SU-DHL-6 (cell line): ENCODE measurements at regions not wholly inside any gene's neighbourhood (a gene's known extent, or its start where the extent isn't known, plus 50 kb on each side); places are given as distances from the start of the nearest gene placed in this dataset.

Experiments
- H2AFZ ChIP-seq: fragments of 200-600 bp; sonication (generic); 2 replicates; pipeline ENCODE4 v1.6.1; 2014; ENCODE audit warnings: low read depth, mild to moderate bottlenecking, moderate library complexity, mixed read lengths, antibody characterized with exemption, low read length; ENCODE audit not compliant: severe bottlenecking
- H3F3A ChIP-seq: fragments of 200-600 bp; shearing (Covaris generic); 2 replicates; pipeline ENCODE4 v1.6.0; 2016; ENCODE audit warnings: antibody characterized with exemption, mild to moderate bottlenecking; ENCODE audit not compliant: insufficient read depth
- H3K27ac ChIP-seq: fragments of 200-600 bp; sonication (generic); 2 replicates; pipeline ENCODE4 v1.5.1; 2016; ENCODE audit warnings: low read depth, mild to moderate bottlenecking, low read length, moderate library complexity, mixed read lengths
- H3K27me3 ChIP-seq: fragments of 200-600 bp; sonication (generic), shearing (Covaris generic); 2 replicates; pipeline ENCODE4 v1.6.0; 2014; ENCODE audit warnings: mild to moderate bottlenecking, low read length
- H3K36me3 ChIP-seq: fragments of 200-600 bp; sonication (generic); 2 replicates; pipeline ENCODE4 v1.6.1; 2014; ENCODE audit warnings: mild to moderate bottlenecking, low read length, mixed read lengths
- H3K4me2 ChIP-seq: fragments of 300-600, 200-600 bp; shearing (Covaris generic), sonication (generic); 2 replicates; pipeline ENCODE4 v1.6.0; 2014; ENCODE audit warnings: low read length, low read depth, mild to moderate bottlenecking; ENCODE audit not compliant: poor library complexity, severe bottlenecking
- H3K4me3 ChIP-seq: fragments of 200-600 bp; sonication (generic); 2 replicates; pipeline ENCODE4 v1.5.1; 2014; ENCODE audit warnings: antibody characterized with exemption, low read length, mild to moderate bottlenecking, mixed read lengths; ENCODE audit not compliant: insufficient read depth, poor library complexity, severe bottlenecking
- H3K79me2 ChIP-seq: fragments of 200-600 bp; sonication (generic); 2 replicates; pipeline ENCODE4 v1.6.1; 2014; ENCODE audit warnings: mild to moderate bottlenecking, low read length, moderate library complexity; ENCODE audit not compliant: insufficient read depth
- H3K9ac ChIP-seq: fragments of 200-600 bp; sonication (generic); 2 replicates; pipeline ENCODE4 v1.7.0; 2014; ENCODE audit warnings: mild to moderate bottlenecking, low read length
- H3K9me2 ChIP-seq: fragments of 200-600 bp; sonication (generic); replicated peaks from 2 replicates; pipeline ENCODE4 v1.6.1; 2014; ENCODE audit warnings: low read length; ENCODE audit not compliant: insufficient read depth
- H3K9me3 ChIP-seq: fragments of 200-600 bp; sonication (generic); 2 replicates; pipeline ENCODE4 v1.6.1; 2014; ENCODE audit warnings: low read length, mixed read lengths; ENCODE audit not compliant: insufficient read depth
- H4K20me1 ChIP-seq: fragments of 200-600 bp; sonication (generic); 2 replicates; pipeline ENCODE4 v1.6.1; 2014; ENCODE audit warnings: low read depth, mild to moderate bottlenecking, antibody characterized with exemption, low read length, moderate library complexity, mixed read lengths
- EZH2phosphoT487 ChIP-seq: fragments of 200-600 bp; sonication (generic), shearing (Covaris generic); conservative IDR thresholded peaks from 2 replicates; pipeline ENCODE4 v1.6.1; 2018; ENCODE audit warnings: mild to moderate bottlenecking, antibody characterized with exemption, low read length, moderate library complexity, mixed read lengths
- TF ChIP-seq, protein P1 (sequence below): fragments of 200-600 bp; sonication (generic); IDR thresholded peaks from one replicate; pipeline ENCODE4 v1.5.1; 2017; ENCODE audit warnings: antibody characterized with exemption, mild to moderate bottlenecking, low read length, moderate library complexity; ENCODE audit not compliant: insufficient read depth, poor library complexity, severe bottlenecking

DNA sequence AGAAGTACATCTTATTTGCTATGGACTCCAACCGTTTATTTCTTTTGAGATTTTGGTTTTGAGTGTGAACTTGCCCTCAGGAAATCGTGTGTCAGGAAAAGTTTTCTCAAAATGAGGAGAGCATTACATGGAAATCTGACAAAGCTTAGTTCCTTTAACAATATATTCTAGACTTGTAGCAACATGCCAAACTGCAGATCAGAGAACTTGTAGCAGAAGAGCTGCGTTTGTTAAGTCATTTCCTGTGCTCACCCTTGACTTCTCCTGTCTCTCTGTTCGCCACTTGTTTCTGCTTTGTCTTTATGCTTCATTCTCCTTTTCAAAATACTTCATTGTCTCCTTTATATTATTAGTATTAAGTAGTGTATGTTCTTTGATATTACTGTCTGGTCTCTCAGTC, 116.6 kb upstream of the FOXP2 start:
- Histone ChIP-seq H3K79me2 (no peaks in the 10 kb centered on the region), H3K9me2 (no peaks in the 10 kb centered on the region), H3K27me3 (no peaks in the 10 kb centered on the region), H3K27ac (no peak overlapping the region), H3F3A (no peaks in the 10 kb centered on the region), H2AFZ (no peak overlapping the region), H3K9me3 (no peaks in the 10 kb centered on the region), H3K4me2 (no peak overlapping the region), H3K9ac (no peak overlapping the region), H3K36me3 (no peaks in the 10 kb centered on the region), H3K4me3 (no peak overlapping the region), H4K20me1 (no peaks in the 10 kb centered on the region)
- TF ChIP-seq, protein P1, sequence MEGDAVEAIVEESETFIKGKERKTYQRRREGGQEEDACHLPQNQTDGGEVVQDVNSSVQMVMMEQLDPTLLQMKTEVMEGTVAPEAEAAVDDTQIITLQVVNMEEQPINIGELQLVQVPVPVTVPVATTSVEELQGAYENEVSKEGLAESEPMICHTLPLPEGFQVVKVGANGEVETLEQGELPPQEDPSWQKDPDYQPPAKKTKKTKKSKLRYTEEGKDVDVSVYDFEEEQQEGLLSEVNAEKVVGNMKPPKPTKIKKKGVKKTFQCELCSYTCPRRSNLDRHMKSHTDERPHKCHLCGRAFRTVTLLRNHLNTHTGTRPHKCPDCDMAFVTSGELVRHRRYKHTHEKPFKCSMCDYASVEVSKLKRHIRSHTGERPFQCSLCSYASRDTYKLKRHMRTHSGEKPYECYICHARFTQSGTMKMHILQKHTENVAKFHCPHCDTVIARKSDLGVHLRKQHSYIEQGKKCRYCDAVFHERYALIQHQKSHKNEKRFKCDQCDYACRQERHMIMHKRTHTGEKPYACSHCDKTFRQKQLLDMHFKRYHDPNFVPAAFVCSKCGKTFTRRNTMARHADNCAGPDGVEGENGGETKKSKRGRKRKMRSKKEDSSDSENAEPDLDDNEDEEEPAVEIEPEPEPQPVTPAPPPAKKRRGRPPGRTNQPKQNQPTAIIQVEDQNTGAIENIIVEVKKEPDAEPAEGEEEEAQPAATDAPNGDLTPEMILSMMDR = no peak
- no peak for TF ChIP-seq EZH2phosphoT487

DNA sequence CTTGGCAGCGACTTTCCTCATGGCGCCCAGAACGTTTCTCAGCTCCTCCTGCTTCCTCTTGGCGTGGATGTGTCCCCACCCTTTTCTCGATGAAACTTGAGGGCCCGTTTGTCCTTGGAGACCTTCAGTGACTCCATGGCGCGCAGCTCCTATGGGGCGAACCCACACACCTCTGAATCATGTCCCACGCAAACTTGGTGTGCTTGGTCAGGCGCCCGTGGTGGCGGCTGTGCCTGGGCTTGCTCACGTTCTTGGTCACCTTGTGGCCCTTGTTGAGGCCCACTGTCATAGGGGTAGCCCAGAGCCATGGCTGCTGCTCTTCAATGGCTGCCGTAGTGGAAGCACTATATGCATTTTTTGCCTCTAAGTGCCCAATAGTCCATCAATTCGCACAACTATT, 117.5 kb upstream of the FOXP2 start:
- Histone ChIP-seq H3F3A (no peaks in the 10 kb centered on the region), H3K9ac (no peak overlapping the region), H3K4me2 (no peak overlapping the region), H3K27me3 (no peaks in the 10 kb centered on the region), H3K79me2 (no peaks in the 10 kb centered on the region), H3K9me3 (no peaks in the 10 kb centered on the region), H2AFZ (no peak overlapping the region), H4K20me1 (no peaks in the 10 kb centered on the region), H3K27ac (no peak overlapping the region), H3K9me2 (no peaks in the 10 kb centered on the region), H3K4me3 (no peak overlapping the region), H3K36me3 (no peaks in the 10 kb centered on the region)
- TF ChIP-seq, protein P1 = no peak
- TF ChIP-seq EZH2phosphoT487 = no peak

DNA sequence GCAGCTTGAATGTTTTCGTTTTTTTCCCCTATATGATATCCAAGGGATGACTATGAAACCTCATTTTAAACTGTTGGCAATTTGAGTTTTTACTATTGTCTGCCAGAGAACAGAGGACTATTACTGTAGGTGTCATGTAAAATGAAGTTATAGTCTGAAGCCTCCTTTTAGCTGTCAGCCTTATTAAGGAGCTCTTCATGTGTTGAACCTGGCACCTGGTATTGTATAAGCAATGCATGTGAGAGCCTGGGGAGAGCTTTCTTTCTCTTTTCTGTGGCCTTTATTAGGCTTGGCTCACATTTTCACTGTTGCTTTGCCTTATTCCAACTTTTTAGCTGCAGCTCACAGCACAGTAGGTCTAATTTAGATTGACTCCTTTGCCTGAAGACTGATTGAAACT, 119.1 kb upstream of the FOXP2 start:
- Histone ChIP-seq H3K9me3 (no peaks in the 10 kb centered on the region), H3K9me2 (no peaks in the 10 kb centered on the region), H3K9ac (no peak overlapping the region), H3K36me3 (no peaks in the 10 kb centered on the region), H4K20me1 (no peaks in the 10 kb centered on the region), H3K4me2 (no peak overlapping the region), H2AFZ (no peak overlapping the region), H3K27me3 (no peaks in the 10 kb centered on the region), H3K27ac (no peak overlapping the region), H3F3A (no peaks in the 10 kb centered on the region), H3K79me2 (no peaks in the 10 kb centered on the region), H3K4me3 (no peak overlapping the region)
- TF ChIP-seq, protein P1 = no peak
- no peak for TF ChIP-seq EZH2phosphoT487

DNA sequence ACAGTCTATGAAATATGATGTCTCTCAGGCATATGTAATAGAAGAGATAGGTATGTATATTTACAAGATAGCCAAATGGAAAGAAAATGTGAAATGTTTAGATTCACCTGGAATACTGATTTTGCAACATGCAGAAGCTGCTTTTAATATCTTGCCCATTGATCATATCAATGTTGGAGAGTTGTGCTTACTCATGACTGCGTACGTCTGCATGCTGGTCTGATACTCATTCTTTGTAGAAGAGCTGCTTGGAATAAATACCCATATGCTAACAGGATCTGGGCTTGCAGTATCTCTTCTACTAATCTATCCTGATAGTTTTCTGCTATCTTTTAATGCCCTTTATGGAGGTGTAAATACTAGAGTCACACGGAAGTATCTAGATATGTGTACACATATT, 120.6 kb upstream of the FOXP2 start:
- Histone ChIP-seq H3K36me3 (no peaks in the 10 kb centered on the region), H2AFZ (no peak overlapping the region), H3F3A (no peaks in the 10 kb centered on the region), H3K9me2 (no peaks in the 10 kb centered on the region), H3K4me2 (no peak overlapping the region), H3K9me3 (no peaks in the 10 kb centered on the region), H4K20me1 (no peaks in the 10 kb centered on the region), H3K4me3 (no peak overlapping the region), H3K79me2 (no peaks in the 10 kb centered on the region), H3K27me3 (no peaks in the 10 kb centered on the region), H3K27ac (no peak overlapping the region), H3K9ac (no peak overlapping the region)
- no peak for TF ChIP-seq EZH2phosphoT487
- TF ChIP-seq, protein P1 = no peak
